ENCODE measurements at regions not wholly inside any gene's neighbourhood (a gene's known extent, or its start where the extent isn't known, plus 50 kb on each side); places are given as distances from the start of the nearest gene placed in this dataset.

GRCh38 chr10:77698267-77698931 lies 60.8 kb upstream of the KCNMA1 start:
- Histone ChIP-seq H3K27me3 (no peaks in the 10 kb centered on the region), H3K27ac (no peak overlapping the region), H3K4me3 (no peak overlapping the region), H3K4me1 (no peaks in the 10 kb centered on the region), H3K9me3 (no peaks in the 10 kb centered on the region), H3K36me3 (no peaks in the 10 kb centered on the region)
- 83 to 85% methylated on average over 5 of the region's 5 CpGs for WGBS, 2 donors (ENCODE audit: low coverage in 1 of 2)
- TF ChIP-seq POLR2A (IDR thresholded peaks at IDR 0.05) (no peak), EP300 (IDR thresholded peaks at IDR 0.05; ENCODE audit: low read depth) (no peak), POLR2AphosphoS5 (IDR thresholded peaks at IDR 0.05) (no peak), CTCF (IDR thresholded peaks at IDR 0.05) (no peak)
- intact Hi-C loops (cut with DNase I; ENCODE audit: low total_unique reads), result no loop called here
- in situ Hi-C loops (cut with MboI; ENCODE audit: low pct_ligation_motif_present in 1 of 4, low pct_unique_long_range_greater_than_20kb in 1 of 4, low sequenced_read_pairs in 3 of 4), result no loop called here
- no peak for DNase-seq

GRCh38 chr10:77696584-77696983 lies 59.0 kb upstream of the KCNMA1 start:
- H3K4me3 ChIP-seq, result no peak overlapping the region
- H3K27ac ChIP-seq, result no peak overlapping the region
- in situ Hi-C loops (cut with MboI; ENCODE audit: low pct_ligation_motif_present in 1 of 4, low pct_unique_long_range_greater_than_20kb in 1 of 4, low sequenced_read_pairs in 3 of 4) (no loop called here), intact Hi-C loops (cut with DNase I; ENCODE audit: low total_unique reads) (no loop called here)
- H3K4me1 ChIP-seq, result no peaks in the 10 kb centered on the region
- WGBS, 2 donors (ENCODE audit: low coverage in 1 of 2), result 80 to 90% methylated on average over 1 to 10 of the region's 10 CpGs
- no peaks in the 10 kb centered on the region for H3K9me3 ChIP-seq
- TF ChIP-seq POLR2AphosphoS5 (IDR thresholded peaks at IDR 0.05) (no peak), EP300 (IDR thresholded peaks at IDR 0.05; ENCODE audit: low read depth) (no peak), POLR2A (IDR thresholded peaks at IDR 0.05) (no peak), CTCF (IDR thresholded peaks at IDR 0.05) (no peak)
- no peak for DNase-seq
- no peaks in the 10 kb centered on the region for H3K27me3 ChIP-seq
- no peaks in the 10 kb centered on the region for H3K36me3 ChIP-seq

GRCh38 chr10:77695186-77695585 lies 57.6 kb upstream of the KCNMA1 start:
- H3K27me3 ChIP-seq, result no peaks in the 10 kb centered on the region
- H3K4me1 ChIP-seq, result no peaks in the 10 kb centered on the region
- intact Hi-C loops (cut with DNase I; ENCODE audit: low total_unique reads), result no loop called here
- H3K36me3 ChIP-seq, result no peaks in the 10 kb centered on the region
- no peak overlapping the region for H3K27ac ChIP-seq
- TF ChIP-seq POLR2A (IDR thresholded peaks at IDR 0.05) (no peak), EP300 (IDR thresholded peaks at IDR 0.05; ENCODE audit: low read depth) (no peak), POLR2AphosphoS5 (IDR thresholded peaks at IDR 0.05) (no peak), CTCF (IDR thresholded peaks at IDR 0.05) (no peak)
- in situ Hi-C loops (cut with MboI; ENCODE audit: low pct_ligation_motif_present in 1 of 4, low pct_unique_long_range_greater_than_20kb in 1 of 4, low sequenced_read_pairs in 3 of 4), result no loop called here
- no peak for DNase-seq
- H3K9me3 ChIP-seq, result no peaks in the 10 kb centered on the region
- WGBS, 2 donors (ENCODE audit: low coverage in 1 of 2), result 66 to 67% methylated on average over 1 of the region's 1 CpG
- no peak overlapping the region for H3K4me3 ChIP-seq

- Histone ChIP-seq H3K4me3 (no peak overlapping the region), H3K36me3 (no peaks in the 10 kb centered on the region), H3K27me3 (no peaks in the 10 kb centered on the region), H3K27ac (no peak overlapping the region), H3K9me3 (no peaks in the 10 kb centered on the region), H3K4me1 (no peaks in the 10 kb centered on the region)
- 79 to 80% methylated on average over 3 of the region's 3 CpGs for WGBS, 2 donors (ENCODE audit: low coverage in 1 of 2)
- TF ChIP-seq POLR2A (IDR thresholded peaks at IDR 0.05) (no peak), POLR2AphosphoS5 (IDR thresholded peaks at IDR 0.05) (no peak), EP300 (IDR thresholded peaks at IDR 0.05; ENCODE audit: low read depth) (no peak), CTCF (IDR thresholded peaks at IDR 0.05) (no peak)
- in situ Hi-C loops (cut with MboI; ENCODE audit: low pct_ligation_motif_present in 1 of 4, low pct_unique_long_range_greater_than_20kb in 1 of 4, low sequenced_read_pairs in 3 of 4) (no loop called here), intact Hi-C loops (cut with DNase I; ENCODE audit: low total_unique reads) (no loop called here)
- DNase-seq, result no peak
Measured at GRCh38 chr10:77692782-77693181, 55.2 kb upstream of the KCNMA1 start.

Measured in transverse colon (tissue), 4 donors.